D721Med (cell line): ENCODE measurements at regions not wholly inside any gene's neighbourhood (a gene's known extent, or its start where the extent isn't known, plus 50 kb on each side); places are given as distances from the start of the nearest gene placed in this dataset.
"Not testable (repeated sequence)": the region's sequence is repeated elsewhere in the genome, so short reads cannot be mapped to it uniquely, and the experiment has no call there.

Source experiments
- DNase-seq: peaks from one replicate; pipeline ENCODE4 v3.0.0; 2011; ENCODE audit warnings: low spot score; ENCODE audit not compliant: insufficient read length
- FAIRE-seq: peaks from 2 replicates; lab custom pipeline; 2011; peaks lifted over from hg19 to GRCh38; lab: Jason Lieb, UNC
- TF ChIP-seq, protein P1 (sequence below): IDR thresholded peaks from 2 replicates; pipeline ENCODE4 v1.5.1; 2012; ENCODE audit warnings: mild to moderate bottlenecking, control low read depth; ENCODE audit not compliant: insufficient read depth; ENCODE audit errors: missing control alignments

DNA sequence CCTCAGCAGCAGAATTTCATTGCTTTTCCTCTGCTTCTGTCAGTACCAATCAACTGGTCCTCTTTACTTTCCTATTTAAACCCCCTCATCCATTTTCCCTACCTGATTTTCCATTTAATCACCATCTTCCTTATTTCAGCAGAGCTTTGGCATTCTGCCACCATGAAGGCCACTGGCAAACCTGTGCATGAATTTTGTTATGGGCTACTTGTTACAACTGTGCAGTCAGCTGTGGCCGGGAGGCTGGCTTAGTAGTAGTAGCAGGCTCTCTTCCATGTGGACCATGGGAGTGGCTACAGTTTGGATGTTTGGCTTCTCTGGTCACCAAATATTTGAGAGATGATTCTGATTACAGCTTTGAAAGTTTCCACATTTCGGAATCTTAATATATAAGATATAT is 976.6 kb upstream of the SEMA6A start:
- FAIRE-seq: no peak
- DNase-seq: no peak
- TF ChIP-seq, protein P1, sequence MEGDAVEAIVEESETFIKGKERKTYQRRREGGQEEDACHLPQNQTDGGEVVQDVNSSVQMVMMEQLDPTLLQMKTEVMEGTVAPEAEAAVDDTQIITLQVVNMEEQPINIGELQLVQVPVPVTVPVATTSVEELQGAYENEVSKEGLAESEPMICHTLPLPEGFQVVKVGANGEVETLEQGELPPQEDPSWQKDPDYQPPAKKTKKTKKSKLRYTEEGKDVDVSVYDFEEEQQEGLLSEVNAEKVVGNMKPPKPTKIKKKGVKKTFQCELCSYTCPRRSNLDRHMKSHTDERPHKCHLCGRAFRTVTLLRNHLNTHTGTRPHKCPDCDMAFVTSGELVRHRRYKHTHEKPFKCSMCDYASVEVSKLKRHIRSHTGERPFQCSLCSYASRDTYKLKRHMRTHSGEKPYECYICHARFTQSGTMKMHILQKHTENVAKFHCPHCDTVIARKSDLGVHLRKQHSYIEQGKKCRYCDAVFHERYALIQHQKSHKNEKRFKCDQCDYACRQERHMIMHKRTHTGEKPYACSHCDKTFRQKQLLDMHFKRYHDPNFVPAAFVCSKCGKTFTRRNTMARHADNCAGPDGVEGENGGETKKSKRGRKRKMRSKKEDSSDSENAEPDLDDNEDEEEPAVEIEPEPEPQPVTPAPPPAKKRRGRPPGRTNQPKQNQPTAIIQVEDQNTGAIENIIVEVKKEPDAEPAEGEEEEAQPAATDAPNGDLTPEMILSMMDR: no peak

DNA sequence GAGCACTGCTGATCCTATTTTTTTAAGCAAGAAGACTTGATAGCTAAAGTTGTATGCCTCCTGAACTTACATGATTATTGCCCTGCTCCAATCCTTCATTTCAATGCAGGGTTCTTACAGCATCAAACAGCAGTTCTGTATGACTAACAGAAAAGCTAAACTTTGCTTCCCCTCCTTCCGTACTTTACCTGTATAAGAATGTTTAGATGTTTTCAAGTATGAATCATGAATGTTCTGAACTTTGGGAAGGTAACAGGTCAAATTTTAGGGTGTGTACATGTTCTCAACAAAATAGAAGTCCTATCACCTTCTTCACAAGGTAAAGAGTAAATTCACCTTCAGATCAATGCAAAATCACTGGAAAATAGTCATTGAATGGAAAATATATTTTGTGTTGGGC is 972.6 kb upstream of the SEMA6A start:
- DNase-seq (no peak), FAIRE-seq (no peak)
- TF ChIP-seq, protein P1: no peak

DNA sequence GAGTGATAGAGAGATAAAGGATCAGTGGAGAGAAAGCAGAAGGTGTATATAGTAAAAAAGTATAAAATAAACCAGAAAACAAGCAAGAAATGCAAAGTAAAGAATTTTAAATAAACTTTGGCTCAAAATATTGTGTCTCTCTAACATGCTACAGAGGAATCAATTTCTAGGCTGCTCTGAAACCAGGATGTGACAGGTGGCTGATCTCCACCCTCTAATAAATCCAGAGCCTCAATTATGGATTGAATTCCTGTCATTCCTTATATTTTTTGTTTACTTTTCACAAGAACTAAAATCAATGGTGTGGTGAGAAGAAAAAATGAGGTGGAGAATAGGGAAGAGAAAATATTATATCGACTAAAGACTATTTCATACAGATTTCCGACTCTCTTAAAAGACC is 965.1 kb upstream of the SEMA6A start:
- no peak for FAIRE-seq
- TF ChIP-seq, protein P1: no peak
- no peak for DNase-seq

DNA sequence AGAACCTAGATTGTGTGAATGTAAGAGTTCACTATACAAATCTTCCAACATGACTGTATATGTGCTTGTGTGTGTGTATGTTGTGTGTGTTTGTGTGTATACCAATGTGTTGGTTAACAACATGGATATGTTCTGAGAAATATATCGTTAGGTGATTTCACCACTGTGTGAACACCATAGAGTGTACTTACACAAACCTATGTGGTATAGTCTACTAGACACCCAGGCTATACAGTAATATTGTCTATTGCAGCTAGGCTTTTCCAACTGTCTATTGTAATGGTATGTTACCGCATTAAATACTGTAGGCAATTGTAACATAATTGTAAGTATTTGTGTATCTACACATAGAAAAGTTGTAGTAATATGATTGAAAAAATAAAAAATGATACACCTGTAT is 959.2 kb upstream of the SEMA6A start:
- TF ChIP-seq, protein P1: no peak
- no peak for FAIRE-seq

DNA sequence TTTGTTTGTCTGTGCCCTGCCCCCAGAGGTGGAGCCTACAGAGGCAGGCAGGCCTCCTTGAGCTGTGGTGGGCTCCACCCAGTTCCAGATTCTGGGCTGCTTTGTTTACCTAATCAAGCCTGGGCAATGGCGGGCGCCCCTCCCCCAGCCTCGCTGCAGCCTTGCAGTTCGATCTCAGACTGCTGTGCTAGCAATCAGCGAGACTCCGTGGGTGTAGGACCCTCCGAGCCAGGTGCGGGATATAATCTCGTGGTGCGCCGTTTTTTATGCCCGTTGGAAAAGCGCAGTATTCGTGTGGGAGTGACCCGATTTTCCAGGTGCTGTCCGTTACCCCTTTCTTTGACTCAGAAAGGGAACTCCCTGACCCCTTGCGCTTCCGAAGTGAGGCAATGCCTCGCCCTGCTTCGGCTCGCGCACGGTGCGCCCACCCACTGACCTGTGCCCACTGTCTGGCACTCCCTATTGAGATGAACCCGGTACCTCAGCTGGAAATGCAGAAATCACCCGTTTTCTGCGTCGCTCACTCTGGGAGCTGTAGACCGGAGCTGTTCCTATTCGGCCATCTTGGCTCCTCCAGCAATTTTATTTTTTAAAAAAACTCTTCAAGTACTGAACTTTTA is 958.5 kb upstream of the SEMA6A start:
- not testable (repeated sequence) for FAIRE-seq, DNase-seq

More for the DNA sequence above, 959.2 kb upstream of the SEMA6A start:
- no peak for DNase-seq

DNA sequence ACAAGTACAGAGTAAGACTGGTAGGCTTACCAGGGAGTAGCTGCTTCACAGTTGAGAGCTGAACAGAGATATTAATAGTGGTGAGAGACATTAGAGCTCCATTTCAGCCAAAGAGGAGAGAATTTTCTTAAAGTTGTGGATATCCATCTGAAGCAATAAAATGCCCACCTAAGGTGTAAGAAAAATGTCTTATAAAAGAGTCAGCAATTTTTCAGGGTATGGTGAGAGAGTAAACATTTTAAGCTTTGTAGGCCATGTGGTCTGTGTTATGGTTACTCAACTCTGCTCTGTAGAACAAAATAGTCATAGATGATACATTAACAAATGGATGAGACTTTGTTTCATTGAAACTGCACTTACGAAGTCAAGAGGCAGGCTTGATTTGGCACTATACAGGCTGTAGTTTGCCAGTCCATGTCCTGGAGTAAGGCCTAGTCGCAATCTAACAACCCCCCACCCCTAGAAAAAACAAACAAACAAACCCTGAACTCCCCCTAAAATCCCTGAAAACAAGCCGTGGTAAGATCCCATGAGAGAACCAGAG is 945.4 kb upstream of the SEMA6A start:
- FAIRE-seq (no peak), DNase-seq (no peak)
- TF ChIP-seq, protein P1: no peak

DNA sequence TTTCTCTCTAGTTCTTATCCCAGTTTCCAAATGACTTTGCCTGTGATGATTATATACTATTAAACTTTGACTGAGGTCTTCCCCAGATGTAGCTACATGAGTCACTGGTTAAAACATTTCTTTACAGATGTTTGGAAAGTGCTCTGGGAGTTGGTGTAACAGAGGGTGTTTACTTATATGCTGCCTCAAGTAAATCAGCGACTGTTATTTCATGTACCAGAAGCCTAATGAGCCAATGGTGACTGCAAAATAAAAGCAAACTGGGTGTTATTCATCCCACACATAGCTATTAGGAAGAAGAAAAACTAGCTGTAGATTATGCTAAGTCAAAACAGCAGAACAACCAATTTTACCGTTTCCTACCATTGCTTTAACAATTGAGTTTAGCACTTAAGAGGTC is 929.7 kb upstream of the SEMA6A start:
- TF ChIP-seq, protein P1: no peak
- DNase-seq (no peak), FAIRE-seq (no peak)

DNA sequence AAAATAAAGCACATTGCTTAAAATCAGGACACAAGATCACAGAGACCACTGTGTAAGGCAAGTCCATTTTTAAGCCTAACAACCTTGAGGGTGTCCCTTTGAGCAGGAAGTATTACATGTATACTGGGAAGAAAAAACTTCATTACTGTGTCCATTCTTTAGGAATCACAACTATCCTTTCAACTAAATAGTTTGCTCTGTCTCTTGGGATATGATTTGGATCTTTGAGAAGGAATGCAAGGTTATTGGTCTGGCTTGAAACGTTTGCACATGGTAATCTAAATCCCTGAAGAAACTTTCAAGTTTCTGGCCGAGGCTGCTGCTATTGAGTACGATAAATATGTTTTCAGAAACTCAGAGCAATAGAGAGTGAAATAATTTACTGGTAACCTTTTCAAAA is 923.0 kb upstream of the SEMA6A start:
- no peak for DNase-seq
- TF ChIP-seq, protein P1: no peak
- FAIRE-seq: peak; percentile 11
